Ovary (tissue), 3 donors: ENCODE measurements at regions not wholly inside any gene's neighbourhood (a gene's known extent, or its start where the extent isn't known, plus 50 kb on each side); places are given as distances from the start of the nearest gene placed in this dataset.

Experiments
- CTCF ChIP-seq, 3 donors: fragments of 450-650 bp in 2 of 3; fragments of 200-600 bp in 1 of 3; IDR thresholded peaks; one replicate each; pipeline versions ENCODE4 v1.5.1 to v1.8.0; 2016 to 2022; ENCODE audit warnings: antibody characterized with exemption in 3 of 3, mild to moderate bottlenecking in 1 of 3
- EP300 ChIP-seq: sonication (generic); formaldehyde crosslinking; IDR thresholded peaks from one replicate; pipeline ENCODE4 v1.6.1; 2017; ENCODE audit warnings: antibody characterized with exemption
- donor health status: DM: no; HTN: no; CAD: no.

GRCh38 chr6:164130585-164130984 is 716.1 kb downstream of the QKI start:
- TF ChIP-seq EP300: no peak
- TF ChIP-seq CTCF (IDR thresholded peaks at IDR 0.05): no peak
